Suppressor macrophage treated with lipopolysaccharide for 4 hours (primary cell): ENCODE measurements at regions not wholly inside any gene's neighbourhood (a gene's known extent, or its start where the extent isn't known, plus 50 kb on each side); places are given as distances from the start of the nearest gene placed in this dataset.
A peak's percentile ranks its signal among the peaks of the same experiment; 100 is the strongest.
"Not testable (repeated sequence)": the region's sequence is repeated elsewhere in the genome, so short reads cannot be mapped to it uniquely, and the experiment has no call there.

ENCODE experiments used
- DNase-seq: peaks from one replicate; pipeline ENCODE4 v3.0.0-alpha.2; 2020

- DNase-seq = no peak
These were observed 51.1 kb upstream of the MIER3 start for GRCh38 chr5:57002959-57003485.

- not testable (repeated sequence) for DNase-seq
These were observed 51.6 kb upstream of the MIER3 start for GRCh38 chr5:57003566-57003965.

DNA sequence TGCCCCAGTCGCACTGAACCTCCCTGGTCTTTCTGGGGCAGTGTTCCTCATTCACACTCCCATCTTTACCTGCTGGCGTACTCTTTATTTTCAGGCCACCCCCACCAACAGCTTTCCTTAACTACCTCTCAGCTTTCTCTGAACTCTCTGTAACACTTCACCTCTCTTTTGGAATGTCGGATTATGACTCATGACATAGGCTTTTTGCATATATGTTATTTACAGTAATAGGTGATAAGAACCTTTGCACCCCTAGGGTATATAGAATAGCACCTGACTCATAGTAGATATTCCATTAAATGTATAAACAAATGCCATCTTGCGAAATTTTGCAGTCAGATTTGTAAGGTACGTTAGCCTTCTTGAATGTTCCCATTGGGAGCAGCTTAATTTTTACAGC lies 52.9 kb upstream of the MIER3 start:
- DNase-seq = no peak

- peak; percentile 64 for DNase-seq
These were observed 55.4 kb upstream of the MIER3 start for GRCh38 chr5:57007344-57007743.

GRCh38 chr5:57009811-57010210 lies 57.9 kb upstream of the MIER3 start:
- no peak for DNase-seq

- DNase-seq = no peak
These were observed 58.9 kb upstream of the MIER3 start for GRCh38 chr5:57010786-57011185.

- DNase-seq = no peak
These were observed 60.6 kb upstream of the MIER3 start for GRCh38 chr5:57012511-57012910.

DNA sequence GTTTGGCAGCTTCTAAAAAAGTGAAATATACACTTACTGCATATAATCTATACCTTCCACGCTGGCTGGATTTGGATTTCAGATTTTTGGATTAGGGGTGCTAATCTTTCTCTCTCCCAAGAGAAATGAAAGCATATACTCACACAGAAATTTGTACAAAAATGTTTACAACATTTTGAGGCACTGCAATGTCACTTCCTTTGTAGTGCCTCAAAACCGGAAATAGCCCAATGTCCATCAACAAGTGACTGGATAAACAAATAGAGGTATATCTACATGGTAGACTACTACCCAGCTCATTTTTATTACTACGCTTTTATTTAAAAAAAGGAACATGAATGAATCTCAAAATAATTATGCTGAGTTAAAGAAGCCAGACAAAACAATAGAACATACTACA lies 74.0 kb upstream of the MIER3 start:
- no peak for DNase-seq

DNA sequence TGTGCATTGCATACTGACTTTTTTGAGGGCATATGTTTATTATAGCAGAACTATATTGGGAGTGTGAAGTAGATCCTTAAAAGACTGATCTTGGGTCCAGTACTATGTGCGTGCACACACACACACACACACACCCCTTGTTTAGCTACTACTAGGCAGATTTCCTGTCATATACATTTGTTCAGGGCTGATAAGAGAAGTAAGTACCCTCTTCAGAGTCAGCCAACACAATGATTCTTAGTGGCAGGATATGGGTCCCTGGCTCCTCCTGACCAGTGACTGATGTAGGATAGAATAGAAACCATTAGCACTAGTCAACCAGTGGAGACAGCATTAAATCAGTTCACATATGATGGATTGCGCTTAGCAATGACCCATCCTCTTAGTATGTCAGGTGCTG lies 76.2 kb upstream of the MIER3 start:
- no peak for DNase-seq

GRCh38 chr5:57032151-57032551 lies 80.2 kb upstream of the MIER3 start:
- DNase-seq = peak; percentile 28

DNA sequence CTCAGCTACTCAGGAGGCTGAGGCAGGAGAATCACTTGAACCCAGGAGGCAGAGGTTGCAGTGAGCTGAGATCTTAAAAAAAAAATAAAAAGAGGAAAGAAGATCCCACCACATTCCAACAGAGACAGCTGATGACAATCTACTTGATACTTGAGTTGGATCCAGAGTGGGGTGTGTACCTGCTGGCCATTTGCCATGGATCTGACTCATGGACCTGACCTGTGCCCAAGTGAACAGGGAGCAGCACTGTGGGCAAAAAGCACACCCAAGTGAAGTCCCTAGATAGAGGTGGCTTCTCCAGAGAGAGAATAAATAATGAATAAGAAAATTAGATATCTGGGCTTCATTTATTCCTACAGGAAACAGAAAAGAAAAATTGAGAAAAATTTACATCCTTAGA lies 81.2 kb upstream of the MIER3 start:
- DNase-seq = no peak

DNA sequence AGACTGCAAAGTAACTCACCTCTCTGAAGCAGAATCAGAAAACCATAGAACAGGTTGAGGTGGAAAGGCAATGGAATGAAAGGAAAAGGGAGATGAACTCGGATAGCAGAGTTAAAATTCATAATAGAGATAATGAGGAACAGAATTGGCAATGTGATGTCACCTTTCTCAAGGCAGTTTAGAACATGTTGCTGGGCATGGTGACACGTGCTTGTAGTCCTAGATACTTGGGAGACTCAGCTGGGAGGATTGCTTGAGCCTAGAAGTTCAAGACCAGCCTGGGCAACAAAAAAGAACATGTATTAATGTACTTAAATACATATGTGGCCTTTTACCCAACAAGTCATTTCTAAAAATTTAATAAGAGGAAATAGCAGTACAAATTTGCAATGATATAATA lies 81.6 kb upstream of the MIER3 start:
- no peak for DNase-seq

- DNase-seq = no peak
These were observed 82.4 kb upstream of the MIER3 start for GRCh38 chr5:57034201-57034916.

GRCh38 chr5:57035955-57036354 lies 84.0 kb upstream of the MIER3 start:
- DNase-seq = no peak

DNA sequence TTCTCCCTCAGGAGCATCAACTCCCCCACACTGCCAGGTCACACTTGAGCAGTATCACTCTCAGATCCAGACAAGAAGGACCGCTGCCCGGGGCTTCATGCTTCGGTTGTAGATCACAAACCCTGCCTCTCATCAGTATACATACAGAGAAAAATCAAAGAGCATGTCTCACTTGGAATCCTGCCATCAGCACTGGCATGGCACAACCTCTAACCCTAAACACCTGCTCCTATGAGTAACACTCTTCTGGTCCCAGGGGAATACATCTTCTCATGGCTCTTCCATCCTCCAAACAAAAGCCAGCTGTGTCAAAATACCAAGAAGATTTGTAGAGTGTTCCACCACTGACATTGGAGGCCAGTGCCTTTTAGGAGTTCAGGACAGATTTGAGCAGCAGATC lies 84.8 kb upstream of the MIER3 start:
- DNase-seq = no peak

DNA sequence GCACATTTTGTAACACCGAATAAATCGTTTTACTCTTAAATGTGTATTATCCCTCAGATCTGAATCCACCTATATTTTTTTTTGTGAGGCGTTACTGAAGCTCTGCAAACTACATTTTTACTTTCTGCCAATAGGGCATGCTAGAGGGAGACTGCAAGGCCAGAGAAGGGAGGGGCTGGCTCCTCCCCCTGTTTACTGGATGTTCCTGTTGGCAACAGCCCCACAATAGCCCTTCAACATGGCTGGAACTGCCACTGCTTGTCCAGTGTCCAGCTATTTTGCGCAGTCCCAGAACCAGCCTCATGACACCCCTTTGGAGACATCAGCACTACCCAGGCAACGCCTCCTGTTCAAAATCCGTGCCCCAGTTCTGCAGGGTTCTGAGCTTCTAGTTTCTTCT lies 85.4 kb upstream of the MIER3 start:
- DNase-seq = no peak

DNA sequence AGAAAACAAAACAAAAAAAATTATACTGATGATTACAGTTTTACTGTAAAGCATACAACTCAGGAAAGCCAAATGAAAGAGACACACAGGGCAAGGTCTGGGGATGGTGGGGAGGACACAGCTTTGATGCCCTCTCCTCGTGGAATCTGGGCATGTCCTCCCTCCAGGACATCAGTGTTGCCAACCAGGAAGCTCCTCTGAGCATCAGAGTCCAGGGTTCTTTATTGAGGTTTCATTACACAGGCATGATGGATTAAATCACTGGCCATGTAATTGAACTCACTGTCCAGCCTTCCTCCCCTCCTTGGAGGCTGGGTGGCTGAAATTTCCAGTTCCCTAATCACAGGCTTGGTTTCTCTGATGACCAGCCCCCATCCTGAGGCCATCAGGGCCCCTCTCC lies 89.6 kb upstream of the MIER3 start:
- DNase-seq = no peak

GRCh38 chr5:57042524-57042931 lies 90.6 kb upstream of the MIER3 start:
- DNase-seq = no peak

DNA sequence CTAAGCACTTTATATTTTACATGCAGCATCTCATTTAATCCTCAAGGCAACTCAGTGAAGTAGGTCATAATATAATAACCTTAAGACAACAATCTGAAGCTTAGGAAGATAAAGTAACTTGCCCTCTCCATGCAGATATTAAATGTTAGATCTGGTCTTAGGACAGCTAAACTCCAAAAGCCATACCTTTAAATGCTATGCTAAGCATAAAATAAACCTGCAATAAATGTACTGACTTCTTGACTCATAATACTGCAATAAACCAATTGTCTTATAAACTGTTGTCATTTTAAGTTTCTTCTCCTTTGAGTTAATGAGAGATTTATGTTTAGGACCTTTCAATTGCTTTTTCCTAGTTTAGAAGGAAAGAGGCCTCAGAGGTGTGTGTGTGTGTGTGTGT lies 102.2 kb upstream of the MIER3 start:
- DNase-seq = no peak

DNA sequence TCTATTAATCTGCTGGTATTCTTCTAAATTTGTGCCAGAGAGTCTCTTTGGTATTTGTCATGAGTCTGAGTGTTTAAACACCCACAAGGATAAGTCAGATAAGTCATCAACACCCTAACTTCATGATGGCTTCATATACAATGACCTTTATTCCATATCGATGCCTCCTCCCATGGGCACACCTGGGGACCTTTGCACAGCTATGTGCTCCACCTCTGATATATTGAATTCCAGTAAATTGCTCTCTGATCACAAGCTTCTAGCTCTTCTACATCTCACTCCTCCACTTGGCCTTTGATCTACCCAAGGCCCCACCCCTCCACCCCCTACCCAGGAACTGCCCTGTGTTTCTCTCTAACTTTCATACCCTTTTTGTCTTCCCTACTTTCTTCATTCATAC lies 102.7 kb upstream of the MIER3 start:
- no peak for DNase-seq

GRCh38 chr5:57055731-57056130 lies 103.8 kb upstream of the MIER3 start:
- no peak for DNase-seq

DNA sequence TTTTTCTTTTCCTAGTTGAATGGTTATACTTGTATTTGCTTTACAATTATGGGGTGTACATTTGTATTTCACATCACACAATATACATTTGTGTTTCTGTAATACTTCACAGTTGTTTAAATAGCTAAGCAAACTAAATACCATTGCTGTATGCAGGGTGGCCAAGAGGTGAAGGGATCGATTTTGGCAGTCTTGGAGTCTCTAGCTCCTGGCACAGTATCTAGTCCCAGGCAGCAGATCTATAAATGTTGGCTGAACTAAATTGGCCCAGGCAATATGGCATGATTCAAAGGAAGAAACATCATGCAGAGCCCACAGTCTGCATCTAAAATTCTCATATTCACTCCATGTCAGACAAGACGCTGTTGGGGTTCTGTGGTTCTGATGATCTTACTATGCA lies 110.1 kb upstream of the GPBP1 start:
- no peak for DNase-seq

- no peak for DNase-seq
These were observed 106.8 kb upstream of the GPBP1 start for GRCh38 chr5:57066924-57067596.

GRCh38 chr5:57067597-57067924 lies 106.3 kb upstream of the GPBP1 start:
- no peak for DNase-seq
